Activated naive CD8-positive, alpha-beta T cell treated with anti-CD3 and anti-CD28 coated beads, Interleukin-2, amount 50 U/mL, for 16 hours (primary cell): ENCODE measurements at regions not wholly inside any gene's neighbourhood (a gene's known extent, or its start where the extent isn't known, plus 50 kb on each side); places are given as distances from the start of the nearest gene placed in this dataset.

ENCODE experiments used
- DNase-seq: peaks from one replicate; pipeline ENCODE4 v3.0.0-alpha.2; 2020; ENCODE audit warnings: low read depth, low spot score

DNA sequence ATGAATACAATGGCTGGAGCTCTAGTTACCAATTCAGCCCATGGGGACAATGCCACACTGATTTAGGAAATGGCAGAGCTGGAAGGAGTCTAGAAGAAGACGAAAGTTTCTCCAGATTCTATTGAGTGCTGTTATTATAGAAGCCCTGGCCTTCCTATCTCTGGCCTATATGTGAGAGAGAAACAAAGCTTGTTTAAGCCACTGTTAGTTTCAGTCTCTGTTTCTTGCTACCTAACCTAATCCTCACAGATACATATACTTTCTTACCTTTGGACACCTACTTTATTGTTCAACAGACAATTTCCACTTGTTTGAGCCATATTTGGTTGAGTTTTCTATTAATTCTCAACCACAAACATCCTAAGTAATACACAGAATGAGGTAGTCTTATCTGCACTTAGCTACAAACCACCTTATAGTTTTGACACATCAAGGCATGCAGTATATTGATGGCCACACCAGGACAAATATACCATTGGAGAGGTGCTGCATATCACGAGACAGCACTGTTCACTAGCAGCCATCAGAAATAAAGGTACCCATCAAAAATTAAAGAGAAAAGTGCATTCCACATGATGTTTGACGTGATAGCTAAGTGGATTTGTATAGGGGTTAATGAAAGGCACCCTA lies 190.2 kb downstream of the SMIM20 start:
- DNase-seq: no peak

- DNase-seq: no peak
Observed at GRCh38 chr4:26105337-26105736, 191.3 kb downstream of the SMIM20 start.

GRCh38 chr4:26105815-26106699 lies 192.0 kb downstream of the SMIM20 start:
- DNase-seq: no peak

DNA sequence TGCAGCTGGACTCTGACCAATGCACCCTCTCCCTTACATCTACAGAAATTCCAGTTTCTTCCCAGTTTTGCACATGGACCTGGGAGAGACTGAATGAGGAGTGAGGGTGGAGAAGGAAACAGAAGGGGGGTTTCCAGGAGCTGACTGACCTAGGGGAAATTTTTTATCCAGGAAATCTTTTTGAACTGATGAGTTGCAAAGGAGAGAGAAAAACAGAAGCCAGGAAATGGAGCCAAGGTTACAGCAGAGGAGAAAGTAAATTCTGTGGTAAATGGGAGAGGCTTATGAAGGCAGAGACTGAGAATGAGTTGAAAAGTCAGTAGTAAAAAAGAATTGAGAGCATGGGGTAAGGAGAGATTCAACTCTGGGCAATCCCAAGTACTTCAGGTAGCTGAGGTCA lies 192.8 kb downstream of the SMIM20 start:
- no peak for DNase-seq

DNA sequence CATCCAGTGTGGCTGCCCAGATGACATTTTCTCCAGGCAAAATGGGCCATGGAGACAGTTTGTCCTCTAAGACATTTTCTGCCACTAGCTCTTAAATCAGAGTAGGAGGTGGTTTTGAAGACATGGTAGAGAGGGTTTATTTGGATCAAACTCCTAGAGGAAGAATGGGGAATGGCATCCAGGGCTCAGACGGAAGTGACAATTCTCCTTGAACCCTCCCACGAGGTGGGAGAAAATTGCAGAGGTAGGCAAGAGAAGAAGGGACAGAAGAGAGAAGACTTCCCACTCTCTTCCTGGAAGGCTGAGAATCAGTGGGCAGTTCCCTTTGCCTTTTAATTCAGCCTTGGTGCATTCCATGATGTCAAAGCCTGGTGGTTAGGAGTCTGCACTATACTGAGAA lies 194.0 kb downstream of the SMIM20 start:
- DNase-seq: no peak

GRCh38 chr4:26110493-26110892 lies 196.5 kb downstream of the SMIM20 start:
- DNase-seq: no peak

DNA sequence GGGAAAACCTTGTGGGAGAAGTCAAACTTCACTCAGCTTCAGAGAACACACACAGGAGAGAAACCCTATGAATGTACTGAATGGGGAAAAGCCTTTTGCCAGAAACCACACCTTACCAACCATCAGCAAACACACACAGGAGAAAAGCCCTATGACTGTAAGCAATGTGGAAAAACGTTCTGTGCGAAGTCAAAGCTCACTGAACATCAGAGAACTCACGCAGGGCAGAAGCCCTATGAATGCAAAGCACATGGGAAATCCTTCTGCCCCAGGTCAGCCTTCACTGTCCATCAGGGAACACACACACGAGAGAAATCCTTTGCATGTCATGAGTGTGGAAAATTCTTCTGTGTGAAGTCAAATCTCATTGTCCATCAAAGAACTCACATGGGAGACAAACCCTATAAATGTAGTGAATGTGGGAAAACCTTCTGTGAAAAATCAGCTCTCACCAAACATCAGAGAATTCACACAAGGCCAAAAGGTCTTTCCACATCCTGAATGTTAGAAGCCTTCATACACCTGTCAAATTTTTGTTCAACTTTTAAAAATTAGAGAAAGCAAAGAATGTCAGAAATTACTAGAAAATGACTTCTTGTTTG lies 199.4 kb downstream of the SMIM20 start:
- DNase-seq: no peak

GRCh38 chr4:26116057-26116456 lies 202.0 kb downstream of the SMIM20 start:
- DNase-seq: no peak

GRCh38 chr4:26120098-26120825 lies 200.6 kb upstream of the RBPJ start:
- DNase-seq: no peak

DNA sequence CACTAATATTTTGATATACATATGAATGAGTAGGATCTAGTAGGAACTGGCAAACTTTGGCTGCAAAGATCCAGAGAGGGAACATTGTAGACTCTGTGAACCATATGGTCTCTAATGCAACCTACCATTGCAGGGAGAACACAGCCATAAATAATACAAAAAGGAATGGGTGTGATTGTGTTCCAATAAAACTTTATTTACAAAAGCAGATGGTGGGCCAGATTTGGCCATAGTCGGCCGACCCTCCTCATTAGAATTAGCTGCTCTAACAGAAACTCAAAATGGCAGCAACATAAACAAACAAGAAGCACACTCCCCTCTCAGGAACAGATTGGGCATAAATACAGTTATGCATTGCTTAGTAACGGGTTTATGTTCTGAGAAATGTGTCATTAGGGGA lies 198.1 kb upstream of the RBPJ start:
- no peak for DNase-seq

DNA sequence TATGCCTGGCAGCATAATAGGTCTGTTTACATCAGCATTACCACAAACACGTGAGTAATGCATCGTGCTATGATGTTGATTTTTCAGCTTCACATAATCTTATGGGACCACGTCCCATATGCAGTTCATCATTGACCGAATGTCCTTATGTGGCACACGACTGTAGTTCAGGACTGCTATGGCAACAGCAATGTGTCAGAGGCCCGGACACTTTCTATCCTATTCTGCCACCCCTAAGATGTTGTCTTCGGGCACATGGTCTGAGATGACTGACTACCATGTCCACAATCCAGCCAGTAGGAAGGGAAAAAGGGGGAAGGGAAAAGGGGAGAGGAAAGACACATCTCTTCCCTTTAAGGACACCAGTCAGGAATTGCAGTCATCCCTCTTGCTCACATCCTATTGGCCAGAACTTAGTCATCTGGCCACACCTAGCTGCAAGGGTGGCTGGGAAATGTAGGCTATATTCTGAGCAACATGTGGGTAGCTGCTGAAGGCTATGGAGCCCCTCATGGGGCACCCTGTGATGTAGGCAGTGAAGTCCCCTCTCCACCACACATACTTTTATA lies 196.0 kb upstream of the RBPJ start:
- no peak for DNase-seq

DNA sequence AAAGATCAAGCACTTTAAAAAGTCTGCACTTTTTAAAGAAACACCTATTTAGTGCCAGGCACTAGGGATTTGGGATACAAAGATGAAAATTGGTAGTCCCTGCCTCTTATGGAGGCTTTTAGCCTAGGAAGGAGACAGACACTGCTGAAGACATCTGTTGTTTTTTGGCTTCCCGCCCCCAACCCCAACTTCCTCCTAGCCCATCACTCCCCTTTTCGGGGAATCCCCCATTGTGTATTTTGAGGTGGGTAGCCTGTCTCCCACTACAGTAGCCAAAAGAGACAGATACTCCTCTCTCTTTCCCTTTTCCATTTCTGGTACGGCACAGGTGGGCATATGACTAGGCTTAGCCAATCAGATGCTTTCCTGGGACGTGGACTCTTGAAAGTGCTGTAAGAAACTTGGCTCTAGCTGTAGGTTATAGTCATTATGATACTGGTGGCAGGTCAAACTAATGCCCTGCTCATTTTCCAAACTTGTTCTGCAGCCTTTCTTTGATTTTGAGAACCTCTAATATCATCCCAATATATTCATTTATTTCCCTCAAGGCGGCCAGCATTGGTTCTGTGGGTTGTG lies 194.6 kb upstream of the RBPJ start:
- DNase-seq: no peak

DNA sequence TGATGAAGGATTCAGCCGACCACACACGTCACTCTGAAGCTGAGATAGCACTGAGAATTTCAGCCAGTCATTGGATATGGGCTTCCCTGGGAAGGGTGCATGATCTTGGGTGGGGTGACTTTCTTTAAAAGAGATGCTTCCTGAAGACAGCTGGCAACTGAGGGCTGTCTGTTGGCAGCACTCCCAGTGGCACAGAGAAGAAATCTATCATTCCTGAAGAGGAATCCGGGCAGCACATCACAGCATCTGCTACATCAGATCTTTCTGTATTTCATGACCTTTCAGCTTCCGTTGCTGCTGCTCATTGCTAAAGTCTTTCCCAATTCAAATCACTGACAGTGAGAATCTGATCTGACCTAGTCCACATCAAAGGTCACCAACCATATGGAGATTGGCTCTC lies 193.8 kb upstream of the RBPJ start:
- DNase-seq: no peak

- no peak for DNase-seq
Observed at GRCh38 chr4:26127851-26128337, 192.9 kb upstream of the RBPJ start.

- DNase-seq: no peak
Observed at GRCh38 chr4:26130173-26130572, 190.6 kb upstream of the RBPJ start.

DNA sequence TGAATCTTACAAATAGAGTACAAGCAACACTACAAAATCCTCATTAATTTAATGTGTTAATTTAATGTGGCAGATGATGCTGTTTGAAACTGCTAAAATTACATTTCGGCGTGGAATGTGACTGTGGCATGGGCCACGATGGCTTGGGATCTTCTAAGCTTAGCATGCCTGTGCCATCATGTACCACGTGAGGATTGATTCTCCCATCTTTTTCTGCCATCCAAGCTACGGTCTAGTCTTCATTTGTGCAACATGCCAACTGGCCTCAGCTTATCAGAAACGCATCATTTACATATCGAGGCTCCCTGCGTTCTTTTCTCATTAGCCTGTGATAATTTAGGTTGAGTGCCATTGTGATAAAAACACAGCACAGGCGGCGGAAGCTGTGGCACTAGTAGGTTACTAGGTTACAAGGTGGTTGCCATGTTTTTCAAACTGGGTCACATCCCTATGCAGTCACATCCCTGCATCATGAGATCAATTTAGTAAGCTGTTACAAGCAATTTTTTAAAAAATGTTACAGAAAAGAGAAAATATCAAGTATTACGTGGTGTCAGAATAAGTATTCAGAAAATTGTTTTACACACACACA lies 189.9 kb upstream of the RBPJ start:
- no peak for DNase-seq

DNA sequence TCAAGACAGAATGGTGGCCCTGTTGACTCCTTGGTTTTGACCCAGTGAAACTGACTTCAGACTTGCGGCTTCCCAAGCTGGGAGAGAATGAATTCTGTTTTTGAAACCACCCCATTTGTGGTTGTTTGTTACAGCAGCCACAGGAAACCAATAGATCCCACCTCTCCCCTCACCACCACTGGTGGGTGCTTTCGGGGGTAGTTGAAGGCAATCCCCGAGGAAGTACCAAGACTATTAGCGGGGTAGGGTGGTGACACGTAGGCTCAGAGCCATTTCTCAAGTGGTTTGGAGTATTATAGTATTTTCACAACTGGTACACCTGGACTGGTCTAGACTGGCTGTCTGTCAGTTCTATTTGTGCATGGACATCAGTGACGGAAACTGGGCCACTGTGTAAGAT lies 189.1 kb upstream of the RBPJ start:
- no peak for DNase-seq

DNA sequence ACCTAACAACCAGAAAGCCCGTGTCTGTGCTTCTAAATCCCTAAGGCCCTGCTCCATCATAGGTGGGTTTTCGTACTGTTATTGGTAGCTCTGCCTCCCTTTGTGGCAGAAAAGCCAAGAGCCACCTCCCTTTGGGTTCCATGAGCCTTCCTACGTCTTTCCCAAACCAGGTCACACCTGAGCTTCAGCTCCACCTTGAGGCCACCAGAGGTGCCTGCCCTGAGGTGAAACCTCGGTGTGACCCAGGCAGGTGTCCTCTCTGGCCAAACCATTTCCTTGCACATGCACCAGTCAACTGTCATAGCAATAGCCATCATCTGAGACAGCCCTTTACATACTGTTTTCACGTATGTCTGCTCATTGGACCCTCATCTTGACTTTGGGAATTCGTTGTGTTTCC lies 188.0 kb upstream of the RBPJ start:
- no peak for DNase-seq

- DNase-seq: no peak
Observed at GRCh38 chr4:26133840-26134239, 187.0 kb upstream of the RBPJ start.

GRCh38 chr4:26135331-26135730 lies 185.5 kb upstream of the RBPJ start:
- no peak for DNase-seq

GRCh38 chr4:26136615-26137014 lies 184.2 kb upstream of the RBPJ start:
- no peak for DNase-seq
